ENCODE measurements at regions not wholly inside any gene's neighbourhood (a gene's known extent, or its start where the extent isn't known, plus 50 kb on each side); places are given as distances from the start of the nearest gene placed in this dataset.

DNA sequence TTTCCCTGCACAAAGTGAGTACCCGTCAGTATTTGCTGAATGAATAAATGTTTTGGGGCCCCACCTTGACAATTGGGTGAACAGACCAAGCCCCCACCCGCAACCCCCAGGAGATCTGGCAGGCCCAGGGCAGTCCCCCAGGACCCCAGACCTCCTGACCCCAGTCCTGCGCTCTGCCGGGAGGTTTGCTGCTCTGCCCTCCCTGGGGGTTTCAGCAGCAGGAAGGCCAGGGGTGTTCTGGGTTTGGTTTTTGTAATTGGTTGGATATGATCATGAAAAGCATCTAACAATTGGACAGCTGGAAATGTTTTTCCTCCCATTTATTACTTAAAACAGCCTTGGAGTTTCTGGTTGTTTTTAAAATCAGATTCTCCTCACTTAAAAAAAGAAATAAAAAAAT lies 193.8 kb downstream of the URI1 start:
- no peak overlapping the region for H3K4me3 ChIP-seq
- ATAC-seq (no peak), DNase-seq (no peak)
- H3K4me1 ChIP-seq: no peaks in the 10 kb centered on the region
- no peaks in the 10 kb centered on the region for H3K9me3 ChIP-seq
- intact Hi-C loops (cut with DNase I; ENCODE audit: low total_unique reads) (no loop called here), in situ Hi-C loops (cut with MboI; ENCODE audit: low sequenced_read_pairs in 4 of 4) (no loop called here)
- H3K27me3 ChIP-seq: no peaks in the 10 kb centered on the region
- TF ChIP-seq, protein P1, sequence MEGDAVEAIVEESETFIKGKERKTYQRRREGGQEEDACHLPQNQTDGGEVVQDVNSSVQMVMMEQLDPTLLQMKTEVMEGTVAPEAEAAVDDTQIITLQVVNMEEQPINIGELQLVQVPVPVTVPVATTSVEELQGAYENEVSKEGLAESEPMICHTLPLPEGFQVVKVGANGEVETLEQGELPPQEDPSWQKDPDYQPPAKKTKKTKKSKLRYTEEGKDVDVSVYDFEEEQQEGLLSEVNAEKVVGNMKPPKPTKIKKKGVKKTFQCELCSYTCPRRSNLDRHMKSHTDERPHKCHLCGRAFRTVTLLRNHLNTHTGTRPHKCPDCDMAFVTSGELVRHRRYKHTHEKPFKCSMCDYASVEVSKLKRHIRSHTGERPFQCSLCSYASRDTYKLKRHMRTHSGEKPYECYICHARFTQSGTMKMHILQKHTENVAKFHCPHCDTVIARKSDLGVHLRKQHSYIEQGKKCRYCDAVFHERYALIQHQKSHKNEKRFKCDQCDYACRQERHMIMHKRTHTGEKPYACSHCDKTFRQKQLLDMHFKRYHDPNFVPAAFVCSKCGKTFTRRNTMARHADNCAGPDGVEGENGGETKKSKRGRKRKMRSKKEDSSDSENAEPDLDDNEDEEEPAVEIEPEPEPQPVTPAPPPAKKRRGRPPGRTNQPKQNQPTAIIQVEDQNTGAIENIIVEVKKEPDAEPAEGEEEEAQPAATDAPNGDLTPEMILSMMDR (IDR thresholded peaks at IDR 0.05 in 4 of 5, conservative IDR thresholded peaks at IDR 0.05 in 1 of 5): no peak
- no peak for TF ChIP-seq POLR2A (IDR thresholded peaks at IDR 0.05)
- no peaks in the 10 kb centered on the region for H3K36me3 ChIP-seq
- H3K27ac ChIP-seq: no peak overlapping the region

DNA sequence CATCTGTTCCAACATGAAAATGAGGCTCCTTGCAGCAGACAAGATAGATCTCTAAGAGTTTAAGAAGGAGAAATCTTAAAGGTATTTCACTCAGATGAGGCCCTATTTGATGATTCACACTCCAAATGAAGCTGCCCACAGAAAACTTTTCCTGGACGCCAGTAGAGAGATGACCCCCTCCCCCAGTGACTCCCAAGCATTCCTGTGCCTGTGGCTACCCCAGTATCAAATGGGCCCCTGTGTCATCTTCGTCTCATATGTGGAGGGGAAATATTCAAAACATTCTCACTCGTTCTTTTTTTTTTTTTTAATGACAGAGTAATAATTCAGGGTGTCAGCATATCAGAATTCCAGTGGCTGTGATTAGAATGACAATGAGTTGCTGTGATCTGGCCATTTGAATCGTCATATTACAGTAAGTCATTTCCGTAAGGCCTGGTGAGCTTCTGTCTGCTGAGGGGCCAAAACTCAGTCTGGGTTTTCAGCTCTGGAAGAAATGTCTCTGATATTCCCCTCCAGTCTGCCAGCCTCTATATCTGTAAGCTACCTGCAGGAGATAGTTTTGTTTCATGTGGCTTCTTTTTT lies 194.7 kb downstream of the URI1 start:
- in situ Hi-C loops (cut with MboI; ENCODE audit: low sequenced_read_pairs in 4 of 4) (no loop called here), intact Hi-C loops (cut with DNase I; ENCODE audit: low total_unique reads) (no loop called here)
- Histone ChIP-seq H3K27ac (no peak overlapping the region), H3K9me3 (no peaks in the 10 kb centered on the region), H3K36me3 (no peaks in the 10 kb centered on the region), H3K27me3 (no peaks in the 10 kb centered on the region), H3K4me3 (no peak overlapping the region), H3K4me1 (no peaks in the 10 kb centered on the region)
- no peak for ATAC-seq
- no peak for DNase-seq
- TF ChIP-seq, protein P1 (IDR thresholded peaks at IDR 0.05 in 4 of 5, conservative IDR thresholded peaks at IDR 0.05 in 1 of 5): no peak
- no peak for TF ChIP-seq POLR2A (IDR thresholded peaks at IDR 0.05)

DNA sequence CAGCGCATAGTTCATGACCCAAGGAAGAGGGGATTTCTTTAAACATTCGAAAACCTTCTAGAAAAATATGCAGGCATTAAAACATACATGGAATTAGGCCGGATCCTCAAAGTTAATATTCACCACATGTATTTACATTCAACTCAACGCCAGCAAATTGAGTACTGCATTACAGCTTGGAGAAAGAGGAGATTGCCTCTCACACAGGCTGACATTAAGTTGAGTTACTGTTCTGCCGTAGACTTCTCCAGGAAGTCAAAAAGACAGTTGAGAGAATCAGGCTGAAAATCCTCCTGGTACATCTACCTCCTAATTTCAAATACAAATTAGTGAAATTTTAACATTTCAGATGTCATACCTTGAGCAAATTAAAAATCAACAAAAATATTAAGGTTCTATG lies 195.7 kb downstream of the URI1 start:
- H3K4me1 ChIP-seq: no peaks in the 10 kb centered on the region
- H3K4me3 ChIP-seq: no peak overlapping the region
- in situ Hi-C loops (cut with MboI; ENCODE audit: low sequenced_read_pairs in 4 of 4): no loop called here
- no peaks in the 10 kb centered on the region for H3K36me3 ChIP-seq
- ATAC-seq (no peak), DNase-seq (no peak)
- no peaks in the 10 kb centered on the region for H3K9me3 ChIP-seq
- no peak overlapping the region for H3K27ac ChIP-seq
- TF ChIP-seq, protein P1 (IDR thresholded peaks at IDR 0.05 in 4 of 5, conservative IDR thresholded peaks at IDR 0.05 in 1 of 5): no peak
- TF ChIP-seq POLR2A (IDR thresholded peaks at IDR 0.05): no peak
- intact Hi-C loops (cut with DNase I; ENCODE audit: low total_unique reads): no loop called here
- no peaks in the 10 kb centered on the region for H3K27me3 ChIP-seq

DNA sequence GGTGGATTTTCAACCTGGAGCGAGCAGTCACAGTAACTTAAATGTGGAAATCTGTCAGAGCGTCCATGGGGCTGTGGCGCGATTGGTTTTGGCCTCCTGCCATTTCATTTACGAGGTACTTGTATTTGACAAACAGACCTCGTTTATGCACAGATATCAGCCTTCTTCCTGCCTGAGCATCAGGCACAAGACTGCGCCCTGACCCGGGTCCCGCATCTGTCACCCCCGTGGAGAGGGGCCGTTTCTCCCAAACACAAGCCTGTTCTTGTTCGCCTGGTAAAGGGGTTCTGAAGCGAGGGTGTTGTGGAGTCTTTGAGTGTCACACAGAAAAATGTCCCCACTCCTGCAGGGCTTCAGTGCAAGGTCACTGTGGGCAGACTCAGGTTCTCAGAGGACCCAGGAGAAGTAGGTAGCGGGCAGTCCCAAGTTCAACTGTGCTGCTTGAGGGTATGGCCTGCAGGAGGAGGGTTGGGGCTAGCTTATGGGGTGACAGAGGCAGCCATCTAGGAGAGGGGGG lies 202.3 kb downstream of the URI1 start:
- H3K4me3 ChIP-seq: no peak overlapping the region
- H3K36me3 ChIP-seq: no peaks in the 10 kb centered on the region
- intact Hi-C loops (cut with DNase I; ENCODE audit: low total_unique reads): no loop called here
- in situ Hi-C loops (cut with MboI; ENCODE audit: low sequenced_read_pairs in 4 of 4): no loop called here
- DNase-seq (no peak), ATAC-seq (no peak)
- H3K27me3 ChIP-seq: no peaks in the 10 kb centered on the region
- TF ChIP-seq, protein P1 (IDR thresholded peaks at IDR 0.05 in 4 of 5, conservative IDR thresholded peaks at IDR 0.05 in 1 of 5): no peak
- no peak for TF ChIP-seq POLR2A (IDR thresholded peaks at IDR 0.05)
- H3K27ac ChIP-seq: no peak overlapping the region
- H3K4me1 ChIP-seq: no peaks in the 10 kb centered on the region
- no peaks in the 10 kb centered on the region for H3K9me3 ChIP-seq

DNA sequence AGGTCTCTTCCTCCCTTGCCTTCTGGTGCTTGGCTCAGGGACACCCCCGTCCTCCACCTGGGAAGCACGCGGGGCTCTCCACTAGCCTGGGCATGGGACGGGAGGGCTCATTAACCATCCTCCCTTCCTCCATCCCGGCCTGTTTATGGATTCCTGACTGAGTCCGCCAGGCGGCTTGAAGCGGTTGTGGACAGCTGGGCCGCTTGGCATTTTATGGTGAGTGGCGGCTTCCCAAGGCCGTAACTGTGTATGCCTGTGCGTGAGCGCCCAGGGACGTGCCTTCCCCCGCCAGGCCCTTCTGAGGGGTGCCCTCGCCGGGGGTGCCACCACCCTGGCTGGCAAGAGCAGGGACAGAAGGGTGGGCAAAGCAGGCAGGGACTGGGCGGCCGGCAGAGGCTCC lies 202.8 kb downstream of the URI1 start:
- DNase-seq (no peak), ATAC-seq (no peak)
- intact Hi-C loops (cut with DNase I; ENCODE audit: low total_unique reads): no loop called here
- H3K27me3 ChIP-seq: no peaks in the 10 kb centered on the region
- no peak overlapping the region for H3K4me3 ChIP-seq
- no peaks in the 10 kb centered on the region for H3K4me1 ChIP-seq
- no peak for TF ChIP-seq POLR2A (IDR thresholded peaks at IDR 0.05)
- TF ChIP-seq, protein P1 (IDR thresholded peaks at IDR 0.05 in 4 of 5, conservative IDR thresholded peaks at IDR 0.05 in 1 of 5): no peak
- no peak overlapping the region for H3K27ac ChIP-seq
- H3K9me3 ChIP-seq: no peaks in the 10 kb centered on the region
- in situ Hi-C loops (cut with MboI; ENCODE audit: low sequenced_read_pairs in 4 of 4): no loop called here
- no peaks in the 10 kb centered on the region for H3K36me3 ChIP-seq

Measured in gastrocnemius medialis (tissue), 4 donors.